WTC11 (cell line): ENCODE measurements at regions not wholly inside any gene's neighbourhood (a gene's known extent, or its start where the extent isn't known, plus 50 kb on each side); places are given as distances from the start of the nearest gene placed in this dataset.

Experiments used
- AFF4 ChIP-seq: sonication (generic); formaldehyde crosslinking; IDR thresholded peaks from 2 replicates; pipeline ENCODE4 v1.8.1; 2023; ENCODE audit warnings: mild to moderate bottlenecking, missing genetic modification reagents, borderline replicate concordance
- CTCF ChIP-seq: fragments of 200-600 bp; IDR thresholded peaks from 2 replicates; pipeline ENCODE4 v1.8.0; 2022; ENCODE audit warnings: antibody characterized with exemption
- TF ChIP-seq, protein P1 (sequence below): sonication (generic); formaldehyde crosslinking; IDR thresholded peaks from 2 replicates; pipeline ENCODE4 v1.8.1; 2022; ENCODE audit warnings: low read depth, missing genetic modification reagents, borderline replicate concordance
- TF ChIP-seq, protein P2 (sequence below): sonication (generic); formaldehyde crosslinking; IDR thresholded peaks from 2 replicates; pipeline ENCODE4 v1.8.0; 2022; ENCODE audit warnings: mild to moderate bottlenecking, missing genetic modification reagents

- TF ChIP-seq CTCF (no peak), AFF4 (CRISPR knock-in tag) (no peak)
- TF ChIP-seq, protein P1, sequence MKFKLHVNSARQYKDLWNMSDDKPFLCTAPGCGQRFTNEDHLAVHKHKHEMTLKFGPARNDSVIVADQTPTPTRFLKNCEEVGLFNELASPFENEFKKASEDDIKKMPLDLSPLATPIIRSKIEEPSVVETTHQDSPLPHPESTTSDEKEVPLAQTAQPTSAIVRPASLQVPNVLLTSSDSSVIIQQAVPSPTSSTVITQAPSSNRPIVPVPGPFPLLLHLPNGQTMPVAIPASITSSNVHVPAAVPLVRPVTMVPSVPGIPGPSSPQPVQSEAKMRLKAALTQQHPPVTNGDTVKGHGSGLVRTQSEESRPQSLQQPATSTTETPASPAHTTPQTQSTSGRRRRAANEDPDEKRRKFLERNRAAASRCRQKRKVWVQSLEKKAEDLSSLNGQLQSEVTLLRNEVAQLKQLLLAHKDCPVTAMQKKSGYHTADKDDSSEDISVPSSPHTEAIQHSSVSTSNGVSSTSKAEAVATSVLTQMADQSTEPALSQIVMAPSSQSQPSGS (CRISPR knock-in tag), result no peak
- TF ChIP-seq, protein P2, sequence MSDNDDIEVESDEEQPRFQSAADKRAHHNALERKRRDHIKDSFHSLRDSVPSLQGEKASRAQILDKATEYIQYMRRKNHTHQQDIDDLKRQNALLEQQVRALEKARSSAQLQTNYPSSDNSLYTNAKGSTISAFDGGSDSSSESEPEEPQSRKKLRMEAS (CRISPR knock-in tag), result no peak
Observed at GRCh38 chr7:24231493-24231892, 52.5 kb upstream of the NPY start.
